ENCODE measurements at regions not wholly inside any gene's neighbourhood (a gene's known extent, or its start where the extent isn't known, plus 50 kb on each side); places are given as distances from the start of the nearest gene placed in this dataset.

DNA sequence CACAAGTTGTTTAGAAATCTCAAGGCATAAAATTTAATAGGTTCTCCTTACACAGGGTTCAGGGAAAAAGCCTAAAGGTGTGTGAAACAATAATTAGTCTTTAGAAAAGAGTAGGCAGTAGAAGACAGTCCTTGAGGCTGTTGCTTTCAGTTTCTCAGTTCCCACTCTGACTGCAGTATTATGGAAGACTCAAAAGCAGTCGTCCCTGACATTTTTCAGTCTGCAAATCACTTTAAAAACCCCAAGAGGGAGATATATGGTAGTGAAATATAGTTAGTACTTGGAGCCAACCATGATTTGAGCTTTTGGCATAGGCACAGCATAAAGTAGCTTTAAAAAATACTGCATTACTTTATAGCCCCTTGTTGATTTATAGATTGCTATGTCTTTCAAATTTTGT is 299.7 kb downstream of the OLFM3 start:
- Histone ChIP-seq H3K4me3 (ENCODE audit: low read depth, low read length) (no peak overlapping the region), H3K9me3 (ENCODE audit: severe bottlenecking) (no peaks in the 10 kb centered on the region), H3K27ac (no peak overlapping the region), H3K36me3 (no peaks in the 10 kb centered on the region), H3K27me3 (ENCODE audit: insufficient read depth, low read depth, severe bottlenecking) (no peaks in the 10 kb centered on the region)
- TF ChIP-seq, protein P1, sequence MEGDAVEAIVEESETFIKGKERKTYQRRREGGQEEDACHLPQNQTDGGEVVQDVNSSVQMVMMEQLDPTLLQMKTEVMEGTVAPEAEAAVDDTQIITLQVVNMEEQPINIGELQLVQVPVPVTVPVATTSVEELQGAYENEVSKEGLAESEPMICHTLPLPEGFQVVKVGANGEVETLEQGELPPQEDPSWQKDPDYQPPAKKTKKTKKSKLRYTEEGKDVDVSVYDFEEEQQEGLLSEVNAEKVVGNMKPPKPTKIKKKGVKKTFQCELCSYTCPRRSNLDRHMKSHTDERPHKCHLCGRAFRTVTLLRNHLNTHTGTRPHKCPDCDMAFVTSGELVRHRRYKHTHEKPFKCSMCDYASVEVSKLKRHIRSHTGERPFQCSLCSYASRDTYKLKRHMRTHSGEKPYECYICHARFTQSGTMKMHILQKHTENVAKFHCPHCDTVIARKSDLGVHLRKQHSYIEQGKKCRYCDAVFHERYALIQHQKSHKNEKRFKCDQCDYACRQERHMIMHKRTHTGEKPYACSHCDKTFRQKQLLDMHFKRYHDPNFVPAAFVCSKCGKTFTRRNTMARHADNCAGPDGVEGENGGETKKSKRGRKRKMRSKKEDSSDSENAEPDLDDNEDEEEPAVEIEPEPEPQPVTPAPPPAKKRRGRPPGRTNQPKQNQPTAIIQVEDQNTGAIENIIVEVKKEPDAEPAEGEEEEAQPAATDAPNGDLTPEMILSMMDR (IDR thresholded peaks at IDR 0.05; ENCODE audit: low read depth, low read length) = no peak
- DNase-seq = no peak

DNA sequence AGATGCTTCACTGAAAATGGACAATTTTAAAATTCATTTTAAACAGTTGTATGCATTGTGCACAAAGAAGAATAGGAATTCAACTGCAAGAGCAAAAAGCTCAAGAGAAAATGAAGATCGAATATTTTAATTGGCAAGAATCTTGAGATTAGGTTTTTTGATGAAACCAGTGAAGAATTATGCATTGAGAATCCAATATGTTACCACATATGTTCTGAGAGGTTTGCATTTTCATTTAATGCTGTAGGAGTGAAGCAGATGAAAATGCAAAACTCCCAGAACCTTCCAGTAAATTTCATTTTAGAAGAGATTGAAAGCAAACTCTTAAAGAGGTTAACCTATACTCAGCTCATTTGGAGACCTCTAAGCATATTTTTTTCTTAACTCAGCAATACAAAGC is 298.0 kb downstream of the OLFM3 start:
- H3K9me3 ChIP-seq (ENCODE audit: severe bottlenecking) = no peaks in the 10 kb centered on the region
- DNase-seq = no peak
- H3K27me3 ChIP-seq (ENCODE audit: insufficient read depth, low read depth, severe bottlenecking) = no peaks in the 10 kb centered on the region
- H3K36me3 ChIP-seq = no peaks in the 10 kb centered on the region
- H3K27ac ChIP-seq = no peak overlapping the region
- H3K4me3 ChIP-seq (ENCODE audit: low read depth, low read length) = no peak overlapping the region
- TF ChIP-seq, protein P1 (IDR thresholded peaks at IDR 0.05; ENCODE audit: low read depth, low read length) = no peak

DNA sequence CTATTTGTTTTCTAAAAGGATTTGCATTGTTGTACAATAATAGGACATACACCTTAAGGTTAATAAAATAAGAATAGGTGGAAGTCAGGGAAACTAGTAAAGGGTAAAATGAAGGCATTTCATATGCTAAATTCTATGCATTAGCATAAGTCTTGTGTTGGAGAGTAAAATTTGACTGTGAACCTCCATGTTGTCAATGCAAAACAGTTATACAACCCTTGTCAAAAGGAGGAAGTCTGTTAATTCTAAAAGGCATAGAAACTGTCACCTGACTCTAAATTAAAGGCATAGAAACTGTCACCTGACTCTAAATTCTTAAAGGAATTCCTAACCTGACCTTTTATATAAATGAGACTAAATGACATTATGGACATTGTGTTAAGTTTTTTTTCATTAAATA is 291.8 kb downstream of the OLFM3 start:
- H3K27me3 ChIP-seq (ENCODE audit: insufficient read depth, low read depth, severe bottlenecking) = no peaks in the 10 kb centered on the region
- TF ChIP-seq, protein P1 (IDR thresholded peaks at IDR 0.05; ENCODE audit: low read depth, low read length) = no peak
- H3K27ac ChIP-seq = no peak overlapping the region
- H3K9me3 ChIP-seq (ENCODE audit: severe bottlenecking) = no peaks in the 10 kb centered on the region
- H3K36me3 ChIP-seq = no peaks in the 10 kb centered on the region
- H3K4me3 ChIP-seq (ENCODE audit: low read depth, low read length) = no peak overlapping the region
- DNase-seq = no peak

DNA sequence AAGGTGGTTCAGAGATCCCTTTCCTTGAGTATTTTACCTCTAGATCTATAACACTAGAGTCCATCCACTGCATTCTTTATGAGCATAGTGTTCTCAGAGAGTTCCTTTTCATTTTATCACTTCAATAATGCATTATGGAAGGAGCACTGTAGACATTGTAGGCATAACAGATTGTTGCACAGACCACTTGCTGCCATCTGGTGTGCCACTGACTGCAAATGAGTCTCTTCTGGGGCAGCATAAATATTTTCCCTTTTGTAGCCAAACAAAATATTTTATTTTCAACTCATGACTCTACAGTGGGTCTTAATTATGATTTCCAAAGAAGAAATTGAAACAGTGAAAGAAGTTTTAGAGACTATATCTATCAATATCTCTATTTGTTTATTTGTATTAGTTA is 290.4 kb downstream of the OLFM3 start:
- H3K9me3 ChIP-seq (ENCODE audit: severe bottlenecking) = no peaks in the 10 kb centered on the region
- no peak for DNase-seq
- no peak overlapping the region for H3K27ac ChIP-seq
- no peaks in the 10 kb centered on the region for H3K27me3 ChIP-seq (ENCODE audit: insufficient read depth, low read depth, severe bottlenecking)
- TF ChIP-seq, protein P1 (IDR thresholded peaks at IDR 0.05; ENCODE audit: low read depth, low read length) = no peak
- no peaks in the 10 kb centered on the region for H3K36me3 ChIP-seq
- H3K4me3 ChIP-seq (ENCODE audit: low read depth, low read length) = no peak overlapping the region

DNA sequence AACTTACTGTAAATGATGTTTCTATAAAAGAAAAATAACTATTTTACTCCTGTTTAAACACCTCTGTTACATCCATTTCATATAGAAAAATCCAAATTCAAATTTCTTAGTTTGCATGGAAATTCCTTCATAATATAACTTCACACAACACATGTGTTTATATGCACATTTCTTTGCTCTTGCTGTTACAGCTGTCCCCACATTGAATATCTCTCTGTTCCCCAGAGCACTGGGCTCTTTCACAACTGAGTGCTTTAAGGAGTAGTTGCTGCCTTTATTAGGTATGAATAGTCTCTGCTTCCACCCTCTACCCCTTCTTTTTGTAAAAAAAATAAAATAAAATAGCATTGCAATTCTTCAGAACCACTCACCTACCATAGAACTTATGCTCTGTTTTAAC is 287.0 kb downstream of the OLFM3 start:
- Histone ChIP-seq H3K36me3 (no peaks in the 10 kb centered on the region), H3K4me3 (ENCODE audit: low read depth, low read length) (no peak overlapping the region), H3K9me3 (ENCODE audit: severe bottlenecking) (no peaks in the 10 kb centered on the region), H3K27ac (no peak overlapping the region), H3K27me3 (ENCODE audit: insufficient read depth, low read depth, severe bottlenecking) (peaks cover 10% of the 10 kb centered on the region)
- TF ChIP-seq, protein P1 (IDR thresholded peaks at IDR 0.05; ENCODE audit: low read depth, low read length) = no peak
- no peak for DNase-seq

DNA sequence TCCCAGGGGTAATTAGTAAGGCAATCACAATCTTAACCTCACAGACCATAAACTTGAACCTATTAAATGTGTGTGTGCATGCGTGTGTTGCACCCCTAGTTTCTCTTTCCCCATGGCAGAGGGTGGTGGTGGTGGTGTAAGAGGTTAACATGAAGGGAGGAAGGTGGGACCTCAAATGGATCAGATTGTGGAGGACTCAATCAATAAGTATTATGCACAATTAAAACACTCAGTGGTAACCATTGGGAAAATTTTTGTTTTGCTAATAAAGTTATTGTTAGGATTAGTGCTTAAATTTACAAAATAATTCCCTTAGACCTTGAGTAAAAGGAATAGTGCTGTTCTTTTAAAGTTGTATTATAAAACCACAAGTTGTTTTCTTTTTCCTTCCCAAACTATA is 283.0 kb downstream of the OLFM3 start:
- H3K27ac ChIP-seq = no peak overlapping the region
- peaks cover 10% of the 10 kb centered on the region for H3K27me3 ChIP-seq (ENCODE audit: insufficient read depth, low read depth, severe bottlenecking)
- DNase-seq = no peak
- TF ChIP-seq, protein P1 (IDR thresholded peaks at IDR 0.05; ENCODE audit: low read depth, low read length) = no peak
- no peaks in the 10 kb centered on the region for H3K36me3 ChIP-seq
- no peaks in the 10 kb centered on the region for H3K9me3 ChIP-seq (ENCODE audit: severe bottlenecking)
- no peak overlapping the region for H3K4me3 ChIP-seq (ENCODE audit: low read depth, low read length)
